Fibroblast of skin of back (primary cell): ENCODE measurements at regions not wholly inside any gene's neighbourhood (a gene's known extent, or its start where the extent isn't known, plus 50 kb on each side); places are given as distances from the start of the nearest gene placed in this dataset.
"Not testable (repeated sequence)": the region's sequence is repeated elsewhere in the genome, so short reads cannot be mapped to it uniquely, and the experiment has no call there.

Experiments used
- DNase-seq: peaks from one replicate; pipeline ENCODE4 v3.0.0-alpha.2; 2013

- DNase-seq: no peak
Measured at GRCh38 chr15:57883701-57884100, 177.2 kb downstream of the POLR2M start.

GRCh38 chr15:57884936-57885335, 178.4 kb downstream of the POLR2M start:
- DNase-seq: no peak

GRCh38 chr15:57885435-57885834, 178.9 kb downstream of the POLR2M start:
- no peak for DNase-seq

- no peak for DNase-seq
Measured at GRCh38 chr15:57887825-57888224, 177.7 kb downstream of the ALDH1A2 start.

- peak; percentile 90 for DNase-seq
Measured at GRCh38 chr15:57890351-57890750, 175.2 kb downstream of the ALDH1A2 start.

GRCh38 chr15:57890878-57891277, 174.6 kb downstream of the ALDH1A2 start:
- DNase-seq: no peak

- peak; percentile 47 for DNase-seq
Measured at GRCh38 chr15:57892181-57892580, 173.3 kb downstream of the ALDH1A2 start.

- DNase-seq: no peak
Measured at GRCh38 chr15:57893040-57893439, 172.5 kb downstream of the ALDH1A2 start.

- DNase-seq: no peak
Measured at GRCh38 chr15:57895291-57895690, 170.2 kb downstream of the ALDH1A2 start.

GRCh38 chr15:57896114-57896513, 169.4 kb downstream of the ALDH1A2 start:
- DNase-seq: no peak

GRCh38 chr15:57896899-57897298, 168.6 kb downstream of the ALDH1A2 start:
- DNase-seq: not testable (repeated sequence)

GRCh38 chr15:57897870-57898269, 167.6 kb downstream of the ALDH1A2 start:
- DNase-seq: no peak

GRCh38 chr15:57902155-57902554, 163.4 kb downstream of the ALDH1A2 start:
- no peak for DNase-seq
